Renal pelvis (tissue), 1 donor: ENCODE measurements at regions not wholly inside any gene's neighbourhood (a gene's known extent, or its start where the extent isn't known, plus 50 kb on each side); places are given as distances from the start of the nearest gene placed in this dataset.
"Not testable (repeated sequence)": the region's sequence is repeated elsewhere in the genome, so short reads cannot be mapped to it uniquely, and the experiment has no call there.

Experiments
- DNase-seq: peaks from one replicate; pipeline ENCODE4 v3.0.0-alpha.2; 2013

- DNase-seq, result no peak
Measured at GRCh38 chr1:79226963-79227362, 220.4 kb upstream of the ADGRL4 start.

- no peak for DNase-seq
Measured at GRCh38 chr1:79224537-79224936, 218.0 kb upstream of the ADGRL4 start.

GRCh38 chr1:79220509-79220908 lies 214.0 kb upstream of the ADGRL4 start:
- no peak for DNase-seq

- DNase-seq, result no peak
Measured at GRCh38 chr1:79215311-79215710, 208.8 kb upstream of the ADGRL4 start.

GRCh38 chr1:79207786-79208185 lies 201.3 kb upstream of the ADGRL4 start:
- DNase-seq, result no peak

- no peak for DNase-seq
Measured at GRCh38 chr1:79207331-79207730, 200.8 kb upstream of the ADGRL4 start.

- no peak for DNase-seq
Measured at GRCh38 chr1:79204779-79205479, 198.4 kb upstream of the ADGRL4 start.

GRCh38 chr1:79198832-79199231 lies 192.3 kb upstream of the ADGRL4 start:
- no peak for DNase-seq

- DNase-seq, result peak; percentile 21
Measured at GRCh38 chr1:79197421-79197820, 190.9 kb upstream of the ADGRL4 start.

- DNase-seq, result no peak
Measured at GRCh38 chr1:79196211-79196610, 189.7 kb upstream of the ADGRL4 start.

- DNase-seq, result no peak
Measured at GRCh38 chr1:79193211-79194079, 186.9 kb upstream of the ADGRL4 start.

GRCh38 chr1:79190074-79190473 lies 183.5 kb upstream of the ADGRL4 start:
- DNase-seq, result no peak

- no peak for DNase-seq
Measured at GRCh38 chr1:79188337-79188736, 181.8 kb upstream of the ADGRL4 start.

- no peak for DNase-seq
Measured at GRCh38 chr1:79186260-79186659, 179.7 kb upstream of the ADGRL4 start.

GRCh38 chr1:79177844-79178243 lies 171.3 kb upstream of the ADGRL4 start:
- DNase-seq, result no peak

GRCh38 chr1:79161077-79161476 lies 154.5 kb upstream of the ADGRL4 start:
- DNase-seq, result no peak

- no peak for DNase-seq
Measured at GRCh38 chr1:79155991-79156390, 149.5 kb upstream of the ADGRL4 start.

GRCh38 chr1:79151006-79151796 lies 144.7 kb upstream of the ADGRL4 start:
- peak; percentile 3 for DNase-seq

- peak; percentile 27 for DNase-seq
Measured at GRCh38 chr1:79150576-79150975, 144.0 kb upstream of the ADGRL4 start.

- DNase-seq, result not testable (repeated sequence)
Measured at GRCh38 chr1:79138227-79138626, 131.7 kb upstream of the ADGRL4 start.

- no peak for DNase-seq
Measured at GRCh38 chr1:79133774-79134364, 127.3 kb upstream of the ADGRL4 start.

- DNase-seq, result no peak
Measured at GRCh38 chr1:79131626-79132025, 125.1 kb upstream of the ADGRL4 start.
